ENCODE measurements at regions not wholly inside any gene's neighbourhood (a gene's known extent, or its start where the extent isn't known, plus 50 kb on each side); places are given as distances from the start of the nearest gene placed in this dataset.

- TF ChIP-seq CTCF (conservative IDR thresholded peaks at IDR 0.05 in 1 of 2, IDR thresholded peaks at IDR 0.05 in 1 of 2; ENCODE audit: low read depth in 1 of 2, low read length in 2 of 2) (no peak), EZH2 (IDR thresholded peaks at IDR 0.05; ENCODE audit: low read length, missing control alignments) (no peak)
Measured at GRCh38 chr15:62740141-62741004, 302.2 kb upstream of the TPM1 start.

All from fibroblast of lung (primary cell).